A549 (cell line): ENCODE measurements at regions not wholly inside any gene's neighbourhood (a gene's known extent, or its start where the extent isn't known, plus 50 kb on each side); places are given as distances from the start of the nearest gene placed in this dataset.

Experiments
- ATAC-seq, 2 experiments: fragments of 200-7000 bp in 1 of 2; fragments of >200 bp in 1 of 2; cut with Nextera tagmentation in 1 of 2; cut with Tn5 transposase in 1 of 2; 3 replicates each; pipeline versions ENCODE4 v1.8.0 to v1.9.1; 2018 to 2020; ENCODE audit warnings: mild to moderate bottlenecking in 1 of 2, moderate library complexity in 1 of 2
- CTCF ChIA-PET: fragments of 300-600 bp; sonication (Branson Sonifier 250); formaldehyde crosslinking; extraction: SDS; loops from one replicate; lab custom pipeline; 2021; ENCODE audit warnings: antibody characterized with exemption, inconsistent platforms; lab: Yijun Ruan, JAX
- POLR2A ChIA-PET: fragments of 350-600 bp; formaldehyde crosslinking; extraction: SDS; loops from one replicate; lab custom pipeline; 2021; ENCODE audit warnings: antibody characterized with exemption, inconsistent platforms; lab: Yijun Ruan, JAX
- DNase-seq, 2 experiments: peaks; one replicate each; pipeline versions ENCODE4 v3.0.0 to v3.0.0-alpha.2; 2011 to 2016; ENCODE audit warnings: low read depth in 1 of 2, low spot score in 1 of 2
- FAIRE-seq: peaks from 2 replicates; lab custom pipeline; 2011; peaks lifted over from hg19 to GRCh38; lab: Jason Lieb, UNC
- H3K27ac ChIP-seq, 2 experiments: fragments of >200 bp; sonication (Bioruptor Twin); formaldehyde crosslinking; 3 replicates each; pipeline ENCODE4 v1.5.1; 2016 to 2017
- H3K4me1 ChIP-seq: fragments of >200 bp; sonication (Bioruptor Twin); formaldehyde crosslinking; 3 replicates; pipeline ENCODE4 v1.6.1; 2016
- H3K4me2 ChIP-seq: fragments of >200 bp; sonication (Bioruptor Twin); formaldehyde crosslinking; 3 replicates; pipeline ENCODE4 v1.6.1; 2016
- H3K4me3 ChIP-seq: fragments of >200 bp; sonication (Bioruptor Twin); formaldehyde crosslinking; 3 replicates; pipeline ENCODE4 v1.5.1; 2016
- H3K9me3 ChIP-seq: fragments of >200 bp; sonication (Bioruptor Twin); formaldehyde crosslinking; 3 replicates; pipeline ENCODE4 v1.6.1; 2016
- BHLHE40 ChIP-seq: IDR thresholded peaks from 2 replicates; pipeline ENCODE4 v1.6.1; 2012; ENCODE audit warnings: low read depth, low read length, inconsistent platforms
- CHD2 ChIP-seq: fragments of 150-350 bp; IDR thresholded peaks from 2 replicates; pipeline ENCODE4 v1.6.1; 2014; ENCODE audit warnings: low read length; ENCODE audit not compliant: partially characterized antibody
- EHF ChIP-seq: fragments of 250-450 bp; sonication (Bioruptor Pico); IDR thresholded peaks from 2 replicates; pipeline ENCODE4 v1.5.0; 2020; ENCODE audit warnings: mild to moderate bottlenecking
- EP300 ChIP-seq, 2 experiments: fragments of >200 bp; sonication (Bioruptor Twin); formaldehyde crosslinking; IDR thresholded peaks; 2 replicates in 1 of 2; 3 replicates in 1 of 2; pipeline ENCODE4 v1.6.1; 2016 to 2017
- ESRRA ChIP-seq: fragments of 150-350 bp; IDR thresholded peaks from 2 replicates; pipeline ENCODE4 v1.6.1; 2014; ENCODE audit warnings: mild to moderate bottlenecking, low read length, borderline replicate concordance
- FOSB ChIP-seq: fragments of 250-450 bp; sonication (Bioruptor Pico); IDR thresholded peaks from 2 replicates; pipeline ENCODE4 v1.5.0; 2020; ENCODE audit warnings: mild to moderate bottlenecking, moderate library complexity
- FOXS1 ChIP-seq: fragments of 250-450 bp; sonication (Bioruptor Pico); IDR thresholded peaks from 2 replicates; pipeline ENCODE4 v1.5.0; 2020; ENCODE audit warnings: mild to moderate bottlenecking, moderate library complexity
- GATA3 ChIP-seq: IDR thresholded peaks from 2 replicates; pipeline ENCODE4 v1.6.1; 2012; ENCODE audit warnings: borderline replicate concordance
- HOXA7 ChIP-seq: fragments of 250-450 bp; sonication (Bioruptor Pico); IDR thresholded peaks from 2 replicates; pipeline ENCODE4 v1.5.0; 2020; ENCODE audit warnings: mild to moderate bottlenecking, moderate library complexity
- HOXB13 ChIP-seq: fragments of 250-450 bp; sonication (Bioruptor Pico); IDR thresholded peaks from 2 replicates; pipeline ENCODE4 v1.5.0; 2020; ENCODE audit warnings: low read depth, mild to moderate bottlenecking, moderate library complexity
- JUN ChIP-seq, 2 experiments: fragments of >200 bp; sonication (Bioruptor Twin); formaldehyde crosslinking; IDR thresholded peaks; 2 replicates in 1 of 2; 3 replicates in 1 of 2; pipeline ENCODE4 v1.6.1; 2016 to 2017
- NPAS2 ChIP-seq: fragments of 250-450 bp; sonication (Bioruptor Pico); IDR thresholded peaks from 2 replicates; pipeline ENCODE4 v1.8.0; 2022; ENCODE audit warnings: mild to moderate bottlenecking, moderate library complexity, borderline replicate concordance
- ZC3H11A ChIP-seq: fragments of 450-650 bp; IDR thresholded peaks from 2 replicates; pipeline ENCODE4 v1.6.1; 2014; ENCODE audit warnings: antibody characterized with exemption, mild to moderate bottlenecking
- ZNF302 ChIP-seq: fragments of 250-450 bp; sonication (Bioruptor Pico); IDR thresholded peaks from 2 replicates; pipeline ENCODE4 v1.9.0; 2021; ENCODE audit warnings: inconsistent platforms, mild to moderate bottlenecking, moderate library complexity
- ZSCAN20 ChIP-seq: fragments of 250-450 bp; sonication (Bioruptor Pico); IDR thresholded peaks from 2 replicates; pipeline ENCODE4 v1.8.0; 2022; ENCODE audit warnings: mild to moderate bottlenecking, moderate library complexity
- WGBS: methylation state at CpG from one replicate; pipeline ENCODE4 v1.1.6; 2017; ENCODE audit errors: missing lambda C conversion rate; 5-methylcytosine and 5-hydroxymethylcytosine counted together
- TF ChIP-seq, protein P1 (sequence below): fragments of >200 bp; sonication (Bioruptor Twin); formaldehyde crosslinking; IDR thresholded peaks from 2 replicates; pipeline ENCODE4 v1.6.1; 2016
- TF ChIP-seq, protein P2 (sequence below): fragments of 150-350 bp; IDR thresholded peaks from 2 replicates; pipeline ENCODE4 v1.6.1; 2014; ENCODE audit warnings: low read depth, mild to moderate bottlenecking, low read length
- TF ChIP-seq, protein P3 (sequence below): IDR thresholded peaks from 2 replicates; pipeline ENCODE4 v1.6.1; 2012; ENCODE audit warnings: low read depth, borderline replicate concordance
- TF ChIP-seq, protein P4 (sequence below): fragments of 250-450 bp; sonication (Bioruptor Pico); IDR thresholded peaks from 2 replicates; pipeline ENCODE4 v1.5.0; 2021; ENCODE audit warnings: mild to moderate bottlenecking, moderate library complexity, borderline replicate concordance
- TF ChIP-seq, protein P5 (sequence below): IDR thresholded peaks from 2 replicates; pipeline ENCODE4 v1.6.1; 2012

DNA sequence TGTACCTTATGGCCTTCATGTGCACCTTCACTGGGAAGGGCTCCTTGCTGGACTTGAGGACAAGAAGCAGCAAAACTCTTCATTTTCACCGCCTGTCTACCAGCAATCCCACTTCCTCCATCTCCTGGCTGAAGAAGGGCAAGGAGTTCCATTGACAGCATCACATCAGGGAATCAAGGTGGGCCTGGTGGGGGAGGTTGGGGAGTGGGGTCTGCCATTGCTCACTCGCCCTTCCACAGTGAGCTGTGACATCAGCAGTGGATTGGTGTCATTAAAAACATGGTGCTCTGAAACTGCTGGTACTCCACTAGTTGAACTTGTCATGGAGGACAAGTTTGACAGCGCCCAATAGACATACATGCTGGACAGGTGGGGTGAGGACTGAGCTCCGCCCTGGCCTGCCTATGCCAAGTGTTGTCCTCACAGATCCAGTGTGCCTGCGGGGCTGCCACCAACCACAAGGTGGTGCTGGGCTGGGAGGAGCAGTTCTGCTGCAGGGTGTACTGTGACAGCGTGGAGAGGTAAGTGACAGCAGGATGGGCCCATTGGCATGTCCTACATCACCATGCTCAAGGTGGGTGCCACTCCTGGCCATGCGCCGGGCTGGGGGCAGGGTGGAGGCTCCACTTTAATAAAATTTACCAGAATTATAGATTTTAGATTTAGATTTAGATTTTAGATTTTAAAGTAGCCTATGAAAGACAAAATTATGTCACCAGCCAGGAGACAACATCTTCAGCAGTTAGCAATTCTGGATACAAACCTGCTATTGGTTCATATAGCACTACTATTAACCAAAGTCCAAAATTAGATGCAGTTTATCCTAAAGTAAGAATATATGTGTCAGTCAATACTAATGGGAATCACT lies 1729.1 kb downstream of the TP53TG3F start:
- no peaks in the 10 kb centered on the region; the same call in 2 of the 3 replicates for H3K9me3 ChIP-seq
- peak in 1 of 2 experiments; percentile 49; a peak in 2 of 6 replicates for ATAC-seq
- POLR2A ChIA-PET = no interaction called here
- FAIRE-seq = no peak
- H3K4me2 ChIP-seq = no peak overlapping the region
- 0% methylated on average over 8 of the region's 8 CpGs for WGBS
- H3K4me1 ChIP-seq = no peaks in the 10 kb centered on the region
- peak in 1 of 2 experiments; percentile 18 for DNase-seq
- TF ChIP-seq BHLHE40 = no peak
- TF ChIP-seq EHF (CRISPR knock-in tag) = no peak
- TF ChIP-seq HOXA7 (CRISPR knock-in tag) = no peak
- TF ChIP-seq, protein P1, sequence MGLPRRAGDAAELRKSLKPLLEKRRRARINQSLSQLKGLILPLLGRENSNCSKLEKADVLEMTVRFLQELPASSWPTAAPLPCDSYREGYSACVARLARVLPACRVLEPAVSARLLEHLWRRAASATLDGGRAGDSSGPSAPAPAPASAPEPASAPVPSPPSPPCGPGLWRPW = no peak
- no peak for TF ChIP-seq EP300 (IDR thresholded peaks at IDR 0.05)
- TF ChIP-seq, protein P2, sequence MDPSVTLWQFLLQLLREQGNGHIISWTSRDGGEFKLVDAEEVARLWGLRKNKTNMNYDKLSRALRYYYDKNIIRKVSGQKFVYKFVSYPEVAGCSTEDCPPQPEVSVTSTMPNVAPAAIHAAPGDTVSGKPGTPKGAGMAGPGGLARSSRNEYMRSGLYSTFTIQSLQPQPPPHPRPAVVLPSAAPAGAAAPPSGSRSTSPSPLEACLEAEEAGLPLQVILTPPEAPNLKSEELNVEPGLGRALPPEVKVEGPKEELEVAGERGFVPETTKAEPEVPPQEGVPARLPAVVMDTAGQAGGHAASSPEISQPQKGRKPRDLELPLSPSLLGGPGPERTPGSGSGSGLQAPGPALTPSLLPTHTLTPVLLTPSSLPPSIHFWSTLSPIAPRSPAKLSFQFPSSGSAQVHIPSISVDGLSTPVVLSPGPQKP = no peak
- TF ChIP-seq HOXB13 (CRISPR knock-in tag) = no peak
- TF ChIP-seq, protein P3, sequence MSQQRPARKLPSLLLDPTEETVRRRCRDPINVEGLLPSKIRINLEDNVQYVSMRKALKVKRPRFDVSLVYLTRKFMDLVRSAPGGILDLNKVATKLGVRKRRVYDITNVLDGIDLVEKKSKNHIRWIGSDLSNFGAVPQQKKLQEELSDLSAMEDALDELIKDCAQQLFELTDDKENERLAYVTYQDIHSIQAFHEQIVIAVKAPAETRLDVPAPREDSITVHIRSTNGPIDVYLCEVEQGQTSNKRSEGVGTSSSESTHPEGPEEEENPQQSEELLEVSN = no peak
- TF ChIP-seq FOXS1 (CRISPR knock-in tag) = no peak
- CTCF ChIA-PET = no interaction called here
- no peak overlapping the region for H3K4me3 ChIP-seq
- H3K27ac ChIP-seq = no peak overlapping the region

DNA sequence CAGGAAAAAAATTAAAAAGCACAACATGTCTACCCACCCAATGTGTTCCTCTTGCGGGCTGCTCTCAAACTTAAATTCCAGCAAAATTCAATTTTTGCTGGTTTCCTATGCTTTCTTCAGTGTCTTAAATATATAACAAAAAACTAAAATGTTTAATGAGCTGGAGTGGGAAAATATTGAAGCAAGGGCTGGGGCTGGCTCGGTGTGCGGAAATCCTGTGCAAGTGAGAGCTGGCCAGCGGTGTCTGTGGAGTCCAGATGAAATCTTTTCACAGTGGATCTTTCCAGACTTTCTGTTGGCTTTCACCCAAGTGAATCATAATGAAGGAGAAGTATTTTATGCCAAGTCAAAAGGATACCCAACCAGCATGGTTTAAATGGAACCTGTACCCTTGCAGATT lies 1733.6 kb downstream of the TP53TG3F start:
- Histone ChIP-seq H3K4me1 (no peaks in the 10 kb centered on the region), H3K9me3 (no peaks in the 10 kb centered on the region), H3K27ac (no peak overlapping the region), H3K4me3 (no peak overlapping the region), H3K4me2 (no peak overlapping the region)
- TF ChIP-seq ESRRA (no peak), JUN (IDR thresholded peaks at IDR 0.05) (no peak), NPAS2 (no peak), GATA3 (no peak), ZNF302 (CRISPR knock-in tag) (no peak), EP300 (IDR thresholded peaks at IDR 0.05) (no peak), ZSCAN20 (CRISPR knock-in tag) (no peak), HOXA7 (CRISPR knock-in tag) (no peak), CHD2 (no peak), ZC3H11A (no peak), FOSB (CRISPR knock-in tag) (no peak), BHLHE40 (no peak)
- TF ChIP-seq, protein P4, sequence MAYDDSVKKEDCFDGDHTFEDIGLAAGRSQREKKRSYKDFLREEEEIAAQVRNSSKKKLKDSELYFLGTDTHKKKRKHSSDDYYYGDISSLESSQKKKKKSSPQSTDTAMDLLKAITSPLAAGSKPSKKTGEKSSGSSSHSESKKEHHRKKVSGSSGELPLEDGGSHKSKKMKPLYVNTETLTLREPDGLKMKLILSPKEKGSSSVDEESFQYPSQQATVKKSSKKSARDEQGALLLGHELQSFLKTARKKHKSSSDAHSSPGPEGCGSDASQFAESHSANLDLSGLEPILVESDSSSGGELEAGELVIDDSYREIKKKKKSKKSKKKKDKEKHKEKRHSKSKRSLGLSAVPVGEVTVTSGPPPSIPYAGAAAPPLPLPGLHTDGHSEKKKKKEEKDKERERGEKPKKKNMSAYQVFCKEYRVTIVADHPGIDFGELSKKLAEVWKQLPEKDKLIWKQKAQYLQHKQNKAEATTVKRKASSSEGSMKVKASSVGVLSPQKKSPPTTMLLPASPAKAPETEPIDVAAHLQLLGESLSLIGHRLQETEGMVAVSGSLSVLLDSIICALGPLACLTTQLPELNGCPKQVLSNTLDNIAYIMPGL (CRISPR knock-in tag) = no peak
- TF ChIP-seq, protein P5, sequence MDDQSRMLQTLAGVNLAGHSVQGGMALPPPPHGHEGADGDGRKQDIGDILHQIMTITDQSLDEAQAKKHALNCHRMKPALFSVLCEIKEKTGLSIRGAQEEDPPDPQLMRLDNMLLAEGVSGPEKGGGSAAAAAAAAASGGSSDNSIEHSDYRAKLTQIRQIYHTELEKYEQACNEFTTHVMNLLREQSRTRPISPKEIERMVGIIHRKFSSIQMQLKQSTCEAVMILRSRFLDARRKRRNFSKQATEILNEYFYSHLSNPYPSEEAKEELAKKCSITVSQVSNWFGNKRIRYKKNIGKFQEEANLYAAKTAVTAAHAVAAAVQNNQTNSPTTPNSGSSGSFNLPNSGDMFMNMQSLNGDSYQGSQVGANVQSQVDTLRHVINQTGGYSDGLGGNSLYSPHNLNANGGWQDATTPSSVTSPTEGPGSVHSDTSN = no peak
- FAIRE-seq = no peak
- DNase-seq = no peak
- POLR2A ChIA-PET = no interaction called here
- ATAC-seq = no peak
- 24% methylated on average over 4 of the region's 4 CpGs for WGBS
- CTCF ChIA-PET = no interaction called here
